H1 (cell line): ENCODE measurements at regions not wholly inside any gene's neighbourhood (a gene's known extent, or its start where the extent isn't known, plus 50 kb on each side); places are given as distances from the start of the nearest gene placed in this dataset.

Source experiments
- CTCF ChIA-PET: fragments of 300-600 bp; sonication (Branson Sonifier 250); formaldehyde crosslinking; loops from one replicate; lab custom pipeline; 2021; ENCODE audit not compliant: partially characterized antibody; lab: Charles Lee
- POLR2A ChIA-PET: fragments of 300-600 bp; sonication (Branson Sonifier 250); formaldehyde crosslinking; loops from one replicate; lab custom pipeline; 2021; ENCODE audit warnings: inconsistent platforms; ENCODE audit not compliant: partially characterized antibody; lab: Charles Lee
- DNase-seq, 2 experiments: peaks; one replicate each; pipeline versions ENCODE4 v3.0.0 to v3.0.0-alpha.2; 2010 to 2022; ENCODE audit warnings: low spot score in 2 of 2, low read depth in 1 of 2, mixed read lengths in 1 of 2
- FAIRE-seq: peaks from 2 replicates; lab custom pipeline; 2011; peaks lifted over from hg19 to GRCh38; lab: Jason Lieb, UNC
- H2AFZ ChIP-seq: 2 replicates; pipeline ENCODE4 v1.8.1; 2012; ENCODE audit warnings: low read length, inconsistent platforms
- H2AK5ac ChIP-seq: 2 replicates; pipeline ENCODE4 v1.6.1; 2013; ENCODE audit warnings: low read depth, low read length
- H2BK120ac ChIP-seq: replicated peaks from 2 replicates; pipeline ENCODE3; 2013; ENCODE audit warnings: low read depth, low read length, inconsistent platforms
- H2BK12ac ChIP-seq: 2 replicates; pipeline ENCODE4 v1.6.1; 2013; ENCODE audit warnings: low read depth, low read length
- H2BK15ac ChIP-seq: 2 replicates; pipeline ENCODE4 v1.6.1; 2013; ENCODE audit warnings: low read length
- H2BK20ac ChIP-seq: 2 replicates; pipeline ENCODE4 v1.6.1; 2013; ENCODE audit warnings: low read length
- H2BK5ac ChIP-seq: 2 replicates; pipeline ENCODE4 v1.6.1; 2013; ENCODE audit warnings: low read depth, low read length
- H3K14ac ChIP-seq: 2 replicates; pipeline ENCODE4 v1.6.1; 2013; ENCODE audit warnings: inconsistent platforms; ENCODE audit not compliant: insufficient read length
- H3K18ac ChIP-seq: 2 replicates; pipeline ENCODE4 v1.6.1; 2013; ENCODE audit warnings: low read length; ENCODE audit errors: extremely low read depth
- H3K23ac ChIP-seq: 2 replicates; pipeline ENCODE4 v1.6.1; 2013; ENCODE audit warnings: inconsistent platforms; ENCODE audit not compliant: insufficient read length
- H3K23me2 ChIP-seq: 2 replicates; pipeline ENCODE4 v1.6.1; 2013; ENCODE audit warnings: low read depth, low read length
- H3K27ac ChIP-seq: 2 replicates; pipeline ENCODE4 v1.6.1; 2011; ENCODE audit warnings: low read depth, low read length, inconsistent platforms
- H3K27me3 ChIP-seq, 4 experiments: replicated peaks in 1 of 4; 1 replicate in 1 of 4; 2 replicates in 3 of 4; pipeline versions ENCODE4 v1.6.1 to v1.8.1; 2011 to 2013; ENCODE audit warnings: low read length in 3 of 4, mild to moderate bottlenecking in 3 of 4, inconsistent platforms in 2 of 4, mixed read lengths in 2 of 4, moderate library complexity in 1 of 4; ENCODE audit not compliant: control insufficient read depth in 3 of 4, insufficient read depth in 3 of 4; ENCODE audit errors: extremely low read depth in 1 of 4
- H3K36me3 ChIP-seq, 4 experiments: 2 replicates each; pipeline versions ENCODE4 v1.6.1 to v1.8.1; 2011 to 2013; ENCODE audit warnings: mild to moderate bottlenecking in 4 of 4, low read length in 3 of 4, moderate library complexity in 2 of 4, control low read depth in 1 of 4, inconsistent platforms in 1 of 4; ENCODE audit not compliant: insufficient read depth in 4 of 4, control insufficient read depth in 2 of 4
- H3K4ac ChIP-seq: replicated peaks from 2 replicates; pipeline ENCODE3; 2013; ENCODE audit warnings: low read length, low read depth, mixed read lengths, inconsistent platforms; ENCODE audit not compliant: insufficient read length
- H3K4me1 ChIP-seq, 4 experiments: replicated peaks in 1 of 4; 1 replicate in 1 of 4; 2 replicates in 3 of 4; pipeline versions ENCODE4 v1.6.1 to v1.8.1; 2011 to 2013; ENCODE audit warnings: low read length in 3 of 4, inconsistent platforms in 2 of 4, mixed read lengths in 1 of 4; ENCODE audit not compliant: insufficient read depth in 4 of 4, control insufficient read depth in 3 of 4
- H3K4me2 ChIP-seq, 2 experiments: 2 replicates each; pipeline versions ENCODE4 v1.6.1 to v1.8.1; 2011 to 2013; ENCODE audit warnings: low read depth in 2 of 2, low read length in 2 of 2, control low read depth in 1 of 2, inconsistent platforms in 1 of 2, mild to moderate bottlenecking in 1 of 2; ENCODE audit not compliant: insufficient read depth in 1 of 2
- H3K4me3 ChIP-seq, 4 experiments: fragments of 200-600, 300-600 bp in 1 of 4; sonication (generic), shearing (Covaris generic), sonication (Bioruptor Twin) in 1 of 4; 2 replicates each; pipeline versions ENCODE4 v1.5.1 to v1.8.1; 2011 to 2016; ENCODE audit warnings: low read length in 4 of 4, low read depth in 3 of 4, control low read depth in 2 of 4, inconsistent platforms in 2 of 4, mild to moderate bottlenecking in 2 of 4, mixed read lengths in 1 of 4, moderate library complexity in 1 of 4; ENCODE audit not compliant: insufficient read depth in 2 of 4; ENCODE audit errors: extremely low read depth in 1 of 4
- H3K56ac ChIP-seq: replicated peaks from 2 replicates; pipeline ENCODE3; 2013; ENCODE audit warnings: low read depth, mild to moderate bottlenecking, mixed read lengths, low read length, inconsistent platforms; ENCODE audit not compliant: insufficient read length
- H3K79me1 ChIP-seq: 2 replicates; pipeline ENCODE4 v1.6.1; 2013; ENCODE audit warnings: low read depth, low read length, control low read depth
- H3K79me2 ChIP-seq, 2 experiments: 2 replicates each; pipeline versions ENCODE4 v1.6.1 to v1.8.1; 2012 to 2013; ENCODE audit warnings: low read length in 2 of 2, mild to moderate bottlenecking in 2 of 2, inconsistent platforms in 1 of 2; ENCODE audit not compliant: insufficient read depth in 2 of 2, control insufficient read depth in 1 of 2
- H3K9ac ChIP-seq, 4 experiments: replicated peaks in 1 of 4; 1 replicate in 1 of 4; 2 replicates in 3 of 4; pipeline versions ENCODE4 v1.6.1 to v1.8.1; 2011 to 2013; ENCODE audit warnings: low read depth in 3 of 4, low read length in 3 of 4, control low read depth in 2 of 4, mild to moderate bottlenecking in 2 of 4, moderate library complexity in 2 of 4, inconsistent platforms in 1 of 4; ENCODE audit errors: extremely low read depth in 1 of 4
- H3K9me3 ChIP-seq, 2 experiments: 2 replicates each; pipeline versions ENCODE4 v1.6.1 to v1.8.1; 2012 to 2013; ENCODE audit warnings: mild to moderate bottlenecking in 2 of 2, moderate library complexity in 2 of 2, control low read depth in 1 of 2, inconsistent platforms in 1 of 2, low read depth in 1 of 2, low read length in 1 of 2, mixed read lengths in 1 of 2; ENCODE audit not compliant: insufficient read depth in 2 of 2
- H4K20me1 ChIP-seq, 2 experiments: replicated peaks in 1 of 2; 2 replicates each; pipeline versions ENCODE3 to v1.8.1; 2011 to 2013; ENCODE audit warnings: inconsistent platforms in 2 of 2, low read length in 2 of 2, mild to moderate bottlenecking in 1 of 2; ENCODE audit not compliant: insufficient read depth in 2 of 2, control insufficient read depth in 1 of 2
- H4K5ac ChIP-seq: 2 replicates; pipeline ENCODE4 v1.6.1; 2013; ENCODE audit warnings: low read length, low read depth, mixed read lengths, inconsistent platforms; ENCODE audit not compliant: insufficient read length
- H4K8ac ChIP-seq: 2 replicates; pipeline ENCODE4 v1.8.0; 2013; ENCODE audit warnings: mild to moderate bottlenecking, moderate library complexity, low read length, inconsistent platforms; ENCODE audit not compliant: insufficient read depth; ENCODE audit errors: extremely low read depth
- H4K91ac ChIP-seq: replicated peaks from 2 replicates; pipeline ENCODE3; 2013; ENCODE audit warnings: low read length, mixed read lengths, inconsistent platforms; ENCODE audit not compliant: insufficient read length
- ASH2L ChIP-seq: fragments of 200-600, 300-600 bp; sonication (generic); IDR thresholded peaks from one replicate; pipeline ENCODE4 v1.7.1; 2017; ENCODE audit warnings: low read length
- EGR1 ChIP-seq: IDR thresholded peaks from 2 replicates; pipeline ENCODE4 v1.6.1; 2011; ENCODE audit warnings: low read depth, low read length, borderline replicate concordance
- HDAC2 ChIP-seq, 2 experiments: fragments of 300-600 bp in 1 of 2; sonication (generic) in 1 of 2; IDR thresholded peaks; 2 replicates each; pipeline ENCODE4 v1.6.1; 2011 to 2012; ENCODE audit warnings: low read depth in 2 of 2, low read length in 2 of 2, mild to moderate bottlenecking in 2 of 2, moderate library complexity in 2 of 2, borderline replicate concordance in 1 of 2, inconsistent platforms in 1 of 2
- HDAC6 ChIP-seq: IDR thresholded peaks from one replicate; pipeline ENCODE4 v1.7.1; 2012; ENCODE audit warnings: low read depth, mild to moderate bottlenecking, inconsistent platforms, low read length, moderate library complexity
- KDM4A ChIP-seq: IDR thresholded peaks from one replicate; pipeline ENCODE4 v1.7.1; 2012; ENCODE audit warnings: low read depth, mild to moderate bottlenecking, moderate library complexity, low read length, inconsistent platforms; ENCODE audit not compliant: severe bottlenecking
- POU5F1 ChIP-seq: IDR thresholded peaks from 2 replicates; pipeline ENCODE4 v1.6.1; 2011; ENCODE audit warnings: low read depth, mild to moderate bottlenecking, low read length, moderate library complexity
- TAF1 ChIP-seq: IDR thresholded peaks from 2 replicates; pipeline ENCODE4 v1.6.1; 2011; ENCODE audit warnings: mild to moderate bottlenecking, low read depth, low read length
- TEAD4 ChIP-seq: IDR thresholded peaks from 2 replicates; pipeline ENCODE4 v1.6.1; 2012; ENCODE audit warnings: low read depth, low read length, inconsistent platforms, mixed read lengths

- no peaks in the 10 kb centered on the region for H3K79me1 ChIP-seq
- no peak overlapping the region for H3K18ac ChIP-seq
- H2BK15ac ChIP-seq = no peak overlapping the region
- H4K5ac ChIP-seq = no peak overlapping the region
- no peak overlapping the region for H4K91ac ChIP-seq
- TF ChIP-seq POU5F1 (no peak), KDM4A (no peak), HDAC6 (no peak), HDAC2 (IDR thresholded peaks at IDR 0.05; ENCODE audit: borderline replicate concordance in 1 of 2, low read depth in 2 of 2, low read length in 2 of 2) (no peak), ASH2L (no peak), TEAD4 (no peak), TAF1 (no peak), EGR1 (no peak)
- TF ChIP-seq, all 59 proteins: peak for 0
- Histone ChIP-seq H3K23ac (no peak overlapping the region), H2AFZ (no peak overlapping the region), H3K4me2 (no peak overlapping the region), H3K36me3 (no peaks in the 10 kb centered on the region), H2BK120ac (no peak overlapping the region), H2AK5ac (no peak overlapping the region), H4K8ac (no peak overlapping the region), H3K4me3 (no peak overlapping the region), H3K4me1 (no peaks in the 10 kb centered on the region), H3K27me3 (no peaks in the 10 kb centered on the region), H4K20me1 (no peaks in the 10 kb centered on the region), H3K79me2 (no peaks in the 10 kb centered on the region), H3K9me3 (no peaks in the 10 kb centered on the region; a peak in 1 of 4 replicates), H3K14ac (no peak overlapping the region), H2BK20ac (no peak overlapping the region), H3K9ac (no peak overlapping the region), H3K4ac (no peak overlapping the region), H3K23me2 (no peaks in the 10 kb centered on the region), H2BK5ac (no peak overlapping the region), H3K27ac (no peak overlapping the region), H2BK12ac (no peak overlapping the region), H3K56ac (no peak overlapping the region)
- ChIA-PET CTCF (no interaction called here), POLR2A (no interaction called here)
- DNase-seq (no peak), FAIRE-seq (no peak)
These were observed 550.1 kb downstream of the LTN1 start for GRCh38 chr21:28442624-28443023.
